ENCODE measurements at regions not wholly inside any gene's neighbourhood (a gene's known extent, or its start where the extent isn't known, plus 50 kb on each side); places are given as distances from the start of the nearest gene placed in this dataset.

DNA sequence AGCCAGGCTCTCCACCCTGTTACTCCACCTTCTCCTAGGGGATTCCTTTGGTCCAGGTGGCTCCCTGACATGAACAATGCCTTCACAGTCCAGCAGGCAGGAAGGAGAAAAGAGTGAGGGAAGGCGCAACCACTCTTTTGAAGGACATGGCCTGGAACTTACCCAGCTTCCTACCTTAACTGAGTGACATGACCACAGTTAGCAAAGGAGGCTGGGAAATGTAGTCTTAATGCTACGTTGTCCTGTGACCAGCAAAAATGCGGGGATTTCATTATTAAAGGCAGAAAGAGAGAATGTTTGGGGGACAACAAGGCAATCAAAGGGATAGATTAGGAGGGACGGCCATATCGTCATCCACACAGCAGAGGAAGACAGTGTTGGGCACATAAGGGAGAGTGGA lies 100.3 kb upstream of the ERCC6L2 start:
- TF ChIP-seq, protein P1, sequence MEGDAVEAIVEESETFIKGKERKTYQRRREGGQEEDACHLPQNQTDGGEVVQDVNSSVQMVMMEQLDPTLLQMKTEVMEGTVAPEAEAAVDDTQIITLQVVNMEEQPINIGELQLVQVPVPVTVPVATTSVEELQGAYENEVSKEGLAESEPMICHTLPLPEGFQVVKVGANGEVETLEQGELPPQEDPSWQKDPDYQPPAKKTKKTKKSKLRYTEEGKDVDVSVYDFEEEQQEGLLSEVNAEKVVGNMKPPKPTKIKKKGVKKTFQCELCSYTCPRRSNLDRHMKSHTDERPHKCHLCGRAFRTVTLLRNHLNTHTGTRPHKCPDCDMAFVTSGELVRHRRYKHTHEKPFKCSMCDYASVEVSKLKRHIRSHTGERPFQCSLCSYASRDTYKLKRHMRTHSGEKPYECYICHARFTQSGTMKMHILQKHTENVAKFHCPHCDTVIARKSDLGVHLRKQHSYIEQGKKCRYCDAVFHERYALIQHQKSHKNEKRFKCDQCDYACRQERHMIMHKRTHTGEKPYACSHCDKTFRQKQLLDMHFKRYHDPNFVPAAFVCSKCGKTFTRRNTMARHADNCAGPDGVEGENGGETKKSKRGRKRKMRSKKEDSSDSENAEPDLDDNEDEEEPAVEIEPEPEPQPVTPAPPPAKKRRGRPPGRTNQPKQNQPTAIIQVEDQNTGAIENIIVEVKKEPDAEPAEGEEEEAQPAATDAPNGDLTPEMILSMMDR (conservative IDR thresholded peaks at IDR 0.05), result no peak
- TF ChIP-seq ZFX (IDR thresholded peaks at IDR 0.05), result no peak

All from C4-2B (cell line).